ENCODE measurements at regions not wholly inside any gene's neighbourhood (a gene's known extent, or its start where the extent isn't known, plus 50 kb on each side); places are given as distances from the start of the nearest gene placed in this dataset.

GRCh38 chr20:24771542-24772061 is 177.5 kb upstream of the CST7 start:
- TF ChIP-seq CTCF (conservative IDR thresholded peaks at IDR 0.05 in 1 of 2, IDR thresholded peaks at IDR 0.05 in 1 of 2; ENCODE audit: extremely low read depth in 1 of 2, insufficient read depth in 1 of 2, low read depth in 1 of 2, low read length in 2 of 2) (no peak), EZH2 (IDR thresholded peaks at IDR 0.05; ENCODE audit: borderline replicate concordance, low read length) (no peak)
